ENCODE measurements at regions not wholly inside any gene's neighbourhood (a gene's known extent, or its start where the extent isn't known, plus 50 kb on each side); places are given as distances from the start of the nearest gene placed in this dataset.
"Not testable (repeated sequence)": the region's sequence is repeated elsewhere in the genome, so short reads cannot be mapped to it uniquely, and the experiment has no call there.

- Histone ChIP-seq H3K9me3 (no peaks in the 10 kb centered on the region), H3K4me1 (no peaks in the 10 kb centered on the region), H3K4me3 (no peak overlapping the region), H3K27me3 (no peaks in the 10 kb centered on the region), H3K36me3 (ENCODE audit: low read depth, missing control alignments) (no peaks in the 10 kb centered on the region), H3K27ac (no peak overlapping the region)
- DNase-seq, result no peak
- TF ChIP-seq CTCF (IDR thresholded peaks at IDR 0.05) (no peak), POLR2A (IDR thresholded peaks at IDR 0.05) (no peak)
- 65 to 72% methylated on average over 7 of the region's 7 CpGs for WGBS, 2 donors
- intact Hi-C loops (cut with DNase I; ENCODE audit: low total_unique reads), result no loop called here
Measured at GRCh38 chr4:177519481-177520260, 77.4 kb upstream of the AGA start.

- Histone ChIP-seq H3K4me3 (no peak overlapping the region), H3K36me3 (ENCODE audit: low read depth, missing control alignments) (no peaks in the 10 kb centered on the region), H3K9me3 (no peaks in the 10 kb centered on the region), H3K4me1 (no peaks in the 10 kb centered on the region), H3K27ac (no peak overlapping the region), H3K27me3 (no peaks in the 10 kb centered on the region)
- intact Hi-C loops (cut with DNase I; ENCODE audit: low total_unique reads), result no loop called here
- TF ChIP-seq POLR2A (IDR thresholded peaks at IDR 0.05) (no peak), CTCF (IDR thresholded peaks at IDR 0.05) (no peak)
- WGBS, 2 donors, result 81 to 88% methylated on average over 5 of the region's 5 CpGs
- DNase-seq, result no peak
Measured at GRCh38 chr4:177528620-177529019, 86.4 kb upstream of the AGA start.

GRCh38 chr4:177530561-177530960 is 88.3 kb upstream of the AGA start:
- no peaks in the 10 kb centered on the region for H3K4me1 ChIP-seq
- no peak overlapping the region for H3K27ac ChIP-seq
- H3K36me3 ChIP-seq (ENCODE audit: low read depth, missing control alignments), result no peaks in the 10 kb centered on the region
- no peak overlapping the region for H3K4me3 ChIP-seq
- H3K27me3 ChIP-seq, result no peaks in the 10 kb centered on the region
- intact Hi-C loops (cut with DNase I; ENCODE audit: low total_unique reads), result no loop called here
- H3K9me3 ChIP-seq, result no peaks in the 10 kb centered on the region
- 66 to 90% methylated on average over 1 of the region's 1 CpG for WGBS, 2 donors
- no peak for DNase-seq
- TF ChIP-seq POLR2A (IDR thresholded peaks at IDR 0.05) (no peak), CTCF (IDR thresholded peaks at IDR 0.05) (no peak)

- H3K4me3 ChIP-seq, result no peak overlapping the region
- 85 to 92% methylated on average over 2 of the region's 2 CpGs for WGBS, 2 donors
- H3K4me1 ChIP-seq, result no peaks in the 10 kb centered on the region
- intact Hi-C loops (cut with DNase I; ENCODE audit: low total_unique reads), result no loop called here
- TF ChIP-seq POLR2A (IDR thresholded peaks at IDR 0.05) (no peak), CTCF (IDR thresholded peaks at IDR 0.05) (no peak)
- no peak overlapping the region for H3K27ac ChIP-seq
- no peak for DNase-seq
- no peaks in the 10 kb centered on the region for H3K9me3 ChIP-seq
- no peaks in the 10 kb centered on the region for H3K36me3 ChIP-seq (ENCODE audit: low read depth, missing control alignments)
- no peaks in the 10 kb centered on the region for H3K27me3 ChIP-seq
Measured at GRCh38 chr4:177532358-177532757, 90.1 kb upstream of the AGA start.

- WGBS, 2 donors, result 84 to 88% methylated on average over 3 of the region's 3 CpGs
- H3K9me3 ChIP-seq; H3K4me3 ChIP-seq; H3K4me1 ChIP-seq; H3K27me3 ChIP-seq; DNase-seq; H3K36me3 ChIP-seq (ENCODE audit: low read depth, missing control alignments); intact Hi-C loops (cut with DNase I; ENCODE audit: low total_unique reads); H3K27ac ChIP-seq: not testable (repeated sequence)
Measured at GRCh38 chr4:177534841-177535240, 92.6 kb upstream of the AGA start.
